GM23248 (cell line): ENCODE measurements at regions not wholly inside any gene's neighbourhood (a gene's known extent, or its start where the extent isn't known, plus 50 kb on each side); places are given as distances from the start of the nearest gene placed in this dataset.

Source experiments
- DNase-seq: peaks from one replicate; pipeline ENCODE4 v3.0.0-alpha.2; 2015
- H2AFZ ChIP-seq: fragments of 200-600 bp; sonication (generic); 2 replicates; pipeline ENCODE4 v1.6.1; 2016; ENCODE audit warnings: antibody characterized with exemption
- H3F3A ChIP-seq: fragments of 200-600 bp; sonication (generic); 2 replicates; pipeline ENCODE4 v1.6.1; 2016; ENCODE audit warnings: mild to moderate bottlenecking, antibody characterized with exemption, mixed run types; ENCODE audit not compliant: insufficient read depth
- H3K27ac ChIP-seq: fragments of 200-600 bp; sonication (generic); 2 replicates; pipeline ENCODE4 v1.5.1; 2016; ENCODE audit warnings: mild to moderate bottlenecking
- H3K27me3 ChIP-seq: fragments of 200-600 bp; sonication (generic); replicated peaks from 2 replicates; pipeline ENCODE4 v1.6.1; 2016; ENCODE audit warnings: mild to moderate bottlenecking; ENCODE audit not compliant: insufficient read depth
- H3K36me3 ChIP-seq: fragments of 200-600 bp; sonication (generic); 2 replicates; pipeline ENCODE4 v1.6.1; 2016; ENCODE audit warnings: low read depth, mild to moderate bottlenecking
- H3K4me1 ChIP-seq: fragments of 200-600 bp; sonication (generic); 2 replicates; pipeline ENCODE4 v1.6.1; 2016; ENCODE audit warnings: mild to moderate bottlenecking; ENCODE audit not compliant: insufficient read depth
- H3K4me2 ChIP-seq: fragments of 200-600 bp; sonication (generic); one replicate; pipeline ENCODE4 v1.6.1; 2016; ENCODE audit warnings: mild to moderate bottlenecking; ENCODE audit not compliant: unreplicated experiment
- H3K4me3 ChIP-seq: fragments of 200-600 bp; sonication (generic); 2 replicates; pipeline ENCODE4 v1.5.1; 2016; ENCODE audit warnings: mild to moderate bottlenecking
- H3K79me2 ChIP-seq: fragments of 200-600 bp; sonication (generic); 2 replicates; pipeline ENCODE4 v1.6.1; 2016; ENCODE audit warnings: mild to moderate bottlenecking; ENCODE audit not compliant: insufficient read depth
- H3K9ac ChIP-seq: fragments of 200-600 bp; sonication (generic); 2 replicates; pipeline ENCODE4 v1.6.1; 2016; ENCODE audit warnings: mild to moderate bottlenecking
- H3K9me2 ChIP-seq: fragments of 200-600 bp; sonication (generic); 2 replicates; pipeline ENCODE4 v1.6.1; 2016; ENCODE audit warnings: mixed run types, mild to moderate bottlenecking, moderate library complexity; ENCODE audit not compliant: insufficient read depth
- H3K9me3 ChIP-seq: fragments of 200-600 bp; sonication (generic); one replicate; pipeline ENCODE4 v1.6.1; 2017; ENCODE audit warnings: low read depth
- H4K20me1 ChIP-seq: fragments of 200-600 bp; sonication (generic); 2 replicates; pipeline ENCODE4 v1.6.0; 2016; ENCODE audit not compliant: insufficient read depth
- EZH2 ChIP-seq: fragments of 200-600 bp; sonication (generic); IDR thresholded peaks from 2 replicates; pipeline ENCODE4 v1.6.1; 2018; ENCODE audit warnings: antibody characterized with exemption, mild to moderate bottlenecking; ENCODE audit not compliant: insufficient read depth, poor library complexity, severe bottlenecking
- EZH2phosphoT487 ChIP-seq: fragments of 200-600 bp; sonication (generic); IDR thresholded peaks from 2 replicates; pipeline ENCODE4 v1.6.1; 2018; ENCODE audit warnings: antibody characterized with exemption, moderate library complexity, mild to moderate bottlenecking, low read depth; ENCODE audit not compliant: insufficient read depth
- WGBS, 2 experiments: methylation state at CpG; one replicate each; pipeline ENCODE4 v1.1.6; 2015 to 2017; ENCODE audit warnings: low lambda C conversion rate in 2 of 2, low coverage in 1 of 2; ENCODE audit errors: missing lambda C conversion rate in 2 of 2; 5-methylcytosine and 5-hydroxymethylcytosine counted together
- in situ Hi-C: fragments of 300-500 bp; cut with MboI; formaldehyde crosslinking; loops from 2 replicates; pipeline ENCODE4 v1.15.0; 2020

- no peak overlapping the region for H3K4me3 ChIP-seq
- 12 to 14% methylated on average over 2 of the region's 2 CpGs for WGBS, 2 experiments
Measured at GRCh38 chr17:70251706-70252105, 82.4 kb downstream of the KCNJ2 start.

GRCh38 chr17:70254735-70255460, 85.6 kb downstream of the KCNJ2 start:
- H3K27ac ChIP-seq = no peak overlapping the region
- H3K4me1 ChIP-seq = no peaks in the 10 kb centered on the region
- H3F3A ChIP-seq = no peaks in the 10 kb centered on the region
- 37 to 40% methylated on average over 2 of the region's 2 CpGs for WGBS, 2 experiments
- H2AFZ ChIP-seq = no peak overlapping the region
- H3K4me3 ChIP-seq = no peak overlapping the region
- no peaks in the 10 kb centered on the region for H3K36me3 ChIP-seq
- H4K20me1 ChIP-seq = no peaks in the 10 kb centered on the region
- no peaks in the 10 kb centered on the region for H3K27me3 ChIP-seq
- TF ChIP-seq EZH2phosphoT487 (no peak), EZH2 (no peak)
- no peak overlapping the region for H3K9ac ChIP-seq
- peak; percentile 3 for DNase-seq
- no peaks in the 10 kb centered on the region for H3K9me2 ChIP-seq
- no peaks in the 10 kb centered on the region for H3K9me3 ChIP-seq
- no peaks in the 10 kb centered on the region for H3K79me2 ChIP-seq
- in situ Hi-C loops = no loop called here
- no peak overlapping the region for H3K4me2 ChIP-seq

More at GRCh38 chr17:70251706-70252105, 82.4 kb downstream of the KCNJ2 start:
- Histone ChIP-seq H3F3A (no peaks in the 10 kb centered on the region), H3K36me3 (no peaks in the 10 kb centered on the region), H4K20me1 (no peaks in the 10 kb centered on the region), H3K27me3 (no peaks in the 10 kb centered on the region), H3K9me2 (no peaks in the 10 kb centered on the region), H3K79me2 (no peaks in the 10 kb centered on the region), H3K4me2 (no peak overlapping the region), H2AFZ (no peak overlapping the region), H3K9ac (no peak overlapping the region), H3K4me1 (no peaks in the 10 kb centered on the region), H3K9me3 (no peaks in the 10 kb centered on the region), H3K27ac (no peak overlapping the region)
- peak; percentile 1 for DNase-seq
- in situ Hi-C loops = no loop called here
- TF ChIP-seq EZH2phosphoT487 = no peak
- TF ChIP-seq EZH2 = no peak

DNA sequence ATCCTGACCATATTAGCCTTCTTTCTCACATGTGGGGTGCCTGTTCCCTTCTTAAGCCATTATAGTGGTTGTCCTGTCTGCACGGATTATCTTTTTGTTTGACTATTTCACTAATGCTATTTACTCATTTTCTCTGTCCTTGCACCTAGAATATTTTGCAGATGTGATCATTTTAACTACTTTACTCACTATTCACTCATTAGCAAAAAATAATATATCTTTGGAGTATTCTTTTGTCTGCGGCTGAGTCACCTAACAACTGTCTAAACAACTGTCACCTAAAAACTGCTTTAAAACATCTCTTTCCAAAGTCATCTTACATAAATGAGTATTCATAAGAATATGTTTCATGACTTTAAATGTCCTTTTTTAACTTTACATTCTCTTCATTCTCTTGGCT, 87.4 kb downstream of the KCNJ2 start:
- Histone ChIP-seq H3K4me2 (no peak overlapping the region), H3K9me3 (no peaks in the 10 kb centered on the region), H4K20me1 (no peaks in the 10 kb centered on the region), H3K79me2 (no peaks in the 10 kb centered on the region), H3K4me1 (no peaks in the 10 kb centered on the region), H3K9ac (no peak overlapping the region), H3K36me3 (no peaks in the 10 kb centered on the region), H2AFZ (no peak overlapping the region), H3K27ac (no peak overlapping the region), H3K4me3 (no peak overlapping the region), H3K9me2 (no peaks in the 10 kb centered on the region), H3K27me3 (no peaks in the 10 kb centered on the region), H3F3A (no peaks in the 10 kb centered on the region)
- in situ Hi-C loops = no loop called here
- 76 to 79% methylated on average over 2 of the region's 2 CpGs for WGBS, 2 experiments
- DNase-seq = no peak
- TF ChIP-seq EZH2 (no peak), EZH2phosphoT487 (no peak)

- DNase-seq = no peak
- TF ChIP-seq EZH2phosphoT487 = no peak
- TF ChIP-seq EZH2 = no peak
- Histone ChIP-seq H4K20me1 (no peaks in the 10 kb centered on the region), H3F3A (no peaks in the 10 kb centered on the region), H3K79me2 (no peaks in the 10 kb centered on the region), H3K27ac (no peak overlapping the region), H3K4me3 (no peak overlapping the region), H3K9me2 (no peaks in the 10 kb centered on the region), H3K36me3 (no peaks in the 10 kb centered on the region), H3K4me1 (no peaks in the 10 kb centered on the region), H3K27me3 (no peaks in the 10 kb centered on the region), H3K9ac (no peak overlapping the region), H2AFZ (no peak overlapping the region), H3K9me3 (no peaks in the 10 kb centered on the region), H3K4me2 (no peak overlapping the region)
- in situ Hi-C loops = no loop called here
Measured at GRCh38 chr17:70258465-70258864, 89.1 kb downstream of the KCNJ2 start.

GRCh38 chr17:70259400-70259799, 90.1 kb downstream of the KCNJ2 start:
- Histone ChIP-seq H3K4me3 (no peak overlapping the region), H3K36me3 (no peaks in the 10 kb centered on the region), H3K4me1 (no peaks in the 10 kb centered on the region), H3K27me3 (no peaks in the 10 kb centered on the region), H3K79me2 (no peaks in the 10 kb centered on the region), H3K9me2 (no peaks in the 10 kb centered on the region), H4K20me1 (no peaks in the 10 kb centered on the region), H3K9me3 (no peaks in the 10 kb centered on the region), H3K9ac (no peak overlapping the region), H3K4me2 (no peak overlapping the region), H3F3A (no peaks in the 10 kb centered on the region), H2AFZ (no peak overlapping the region), H3K27ac (no peak overlapping the region)
- in situ Hi-C loops = no loop called here
- no peak for DNase-seq
- 45 to 48% methylated on average over 3 of the region's 3 CpGs for WGBS, 2 experiments
- no peak for TF ChIP-seq EZH2phosphoT487
- TF ChIP-seq EZH2 = no peak
